GM08714 (cell line): ENCODE measurements at regions not wholly inside any gene's neighbourhood (a gene's known extent, or its start where the extent isn't known, plus 50 kb on each side); places are given as distances from the start of the nearest gene placed in this dataset.

Source experiments
- H3K4me3 ChIP-seq: fragments of 200-500 bp; sonication (Bioruptor generic); 2 replicates; pipeline ENCODE4 v1.5.1; 2014; ENCODE audit warnings: mild to moderate bottlenecking, low read length, inconsistent platforms
- ZNF274 ChIP-seq: IDR thresholded peaks from 2 replicates; pipeline ENCODE4 v1.6.1; 2012; ENCODE audit warnings: mild to moderate bottlenecking, low read depth, low read length

DNA sequence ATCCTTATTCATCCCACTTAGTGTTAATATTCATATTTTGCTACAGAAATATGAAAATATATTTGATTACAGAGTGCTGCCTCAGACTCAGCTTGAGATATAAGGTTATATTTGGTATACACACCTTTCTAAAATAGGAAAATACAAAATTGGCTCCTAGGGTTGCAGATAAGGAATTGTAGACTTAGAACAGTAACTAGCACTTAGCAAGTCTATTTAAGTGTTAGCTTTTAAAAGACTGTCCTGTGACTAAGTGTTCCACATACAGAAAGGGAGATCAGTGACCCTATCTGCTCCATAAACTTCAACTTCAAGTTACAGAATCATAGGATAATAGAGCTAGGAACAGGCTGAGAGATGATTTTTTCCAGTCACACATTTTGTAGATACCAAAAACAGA is 607.0 kb downstream of the ZNF608 start:
- H3K4me3 ChIP-seq = no peak overlapping the region
- no peak for TF ChIP-seq ZNF274

GRCh38 chr5:124136609-124137008 is 609.8 kb downstream of the ZNF608 start:
- H3K4me3 ChIP-seq = no peak overlapping the region
- TF ChIP-seq ZNF274 = no peak

DNA sequence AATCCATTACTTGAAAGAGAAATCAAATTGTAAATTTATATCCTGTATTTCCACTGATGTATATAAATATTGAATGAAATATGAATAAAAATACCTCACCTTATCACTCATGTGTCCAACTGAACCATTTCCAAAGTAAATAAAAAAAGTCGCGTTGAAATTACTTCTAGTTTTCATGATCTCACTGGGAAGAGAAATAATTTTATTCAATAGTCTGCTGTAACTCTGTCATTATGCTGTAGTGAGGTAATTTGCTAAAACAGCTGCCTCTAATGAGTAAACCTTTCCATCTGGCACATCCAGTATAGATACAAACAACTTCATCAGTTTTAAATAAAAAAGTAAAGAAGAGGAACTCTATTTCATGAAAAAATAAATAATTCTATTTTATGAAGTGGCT is 611.5 kb downstream of the ZNF608 start:
- no peak for TF ChIP-seq ZNF274

GRCh38 chr5:124133406-124133805 is 613.0 kb downstream of the ZNF608 start:
- no peak for TF ChIP-seq ZNF274
- H3K4me3 ChIP-seq = no peak overlapping the region

More for the DNA sequence above, 611.5 kb downstream of the ZNF608 start:
- H3K4me3 ChIP-seq = no peak overlapping the region

DNA sequence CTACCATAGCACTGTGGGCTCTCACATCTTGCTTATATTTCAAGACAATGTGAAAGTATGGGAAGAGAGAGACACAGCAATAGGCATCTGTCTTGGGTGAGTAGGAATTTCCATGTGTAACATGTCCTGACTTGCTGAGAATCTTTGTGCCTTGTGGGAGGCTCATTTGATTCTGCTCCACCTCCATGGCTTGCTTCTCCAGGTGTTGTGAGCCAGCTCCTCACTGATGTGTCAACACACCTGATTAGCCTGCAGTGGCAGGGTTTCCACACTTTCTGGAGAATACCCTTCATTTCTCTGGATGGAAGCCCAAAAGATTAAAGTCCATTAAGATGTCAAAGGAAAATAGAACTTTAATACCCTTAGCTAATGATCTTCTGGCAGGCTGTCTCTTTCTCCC is 613.6 kb downstream of the ZNF608 start:
- TF ChIP-seq ZNF274 = no peak
- H3K4me3 ChIP-seq = no peak overlapping the region

- H3K4me3 ChIP-seq = no peak overlapping the region
- TF ChIP-seq ZNF274 = no peak
These were observed 615.0 kb downstream of the ZNF608 start for GRCh38 chr5:124131466-124131865.

- no peak for TF ChIP-seq ZNF274
- H3K4me3 ChIP-seq = no peak overlapping the region
These were observed 615.6 kb downstream of the ZNF608 start for GRCh38 chr5:124130816-124131215.

DNA sequence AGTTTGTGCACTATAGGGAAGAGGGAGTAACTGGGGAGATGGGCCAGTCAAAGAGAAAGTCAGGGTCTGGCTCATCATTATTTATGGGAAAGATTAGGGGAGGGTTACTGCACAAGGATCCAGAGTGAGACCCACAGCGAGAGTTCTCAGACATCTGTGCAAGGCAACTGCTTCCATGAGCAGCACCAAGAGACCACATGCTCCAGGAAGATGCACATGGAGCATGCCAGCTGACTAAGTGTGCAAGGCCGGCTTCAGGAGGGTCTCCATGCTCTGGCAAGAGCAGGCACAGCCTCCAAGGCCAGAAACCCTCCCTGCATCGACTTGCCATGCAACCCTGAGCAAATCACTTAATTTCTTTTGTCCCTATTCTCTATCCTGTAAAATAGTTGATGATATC is 616.9 kb downstream of the CSNK1G3 start:
- no peak for TF ChIP-seq ZNF274
- H3K4me3 ChIP-seq = no peak overlapping the region

GRCh38 chr5:124126504-124127217 is 614.7 kb downstream of the CSNK1G3 start:
- H3K4me3 ChIP-seq = no peak overlapping the region
- TF ChIP-seq ZNF274 = no peak

DNA sequence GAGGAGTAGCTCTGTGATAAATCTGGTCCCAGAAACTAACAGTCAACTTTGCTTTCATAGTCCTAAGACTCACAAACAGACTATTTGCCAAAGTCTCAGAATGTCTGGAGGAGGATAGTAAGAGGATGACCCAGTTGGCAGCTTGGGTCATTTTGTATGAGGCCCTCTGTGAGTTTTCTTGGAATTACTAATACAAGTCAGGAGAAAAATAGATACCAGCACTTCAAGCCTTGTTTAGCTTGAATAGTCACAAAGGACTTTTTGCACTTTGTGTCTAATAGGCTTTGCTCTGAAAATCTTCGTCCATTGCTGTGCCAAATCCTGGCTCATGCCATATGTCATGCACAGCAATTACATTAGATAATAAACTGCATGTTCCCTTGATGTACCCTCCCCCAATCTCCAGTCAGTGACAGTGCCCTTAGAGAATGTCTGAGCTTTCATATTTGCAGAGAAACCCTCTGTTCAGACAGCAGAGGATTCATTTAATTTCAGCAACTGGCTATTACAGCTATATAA is 612.8 kb downstream of the CSNK1G3 start:
- H3K4me3 ChIP-seq = no peak overlapping the region
- TF ChIP-seq ZNF274 = no peak

DNA sequence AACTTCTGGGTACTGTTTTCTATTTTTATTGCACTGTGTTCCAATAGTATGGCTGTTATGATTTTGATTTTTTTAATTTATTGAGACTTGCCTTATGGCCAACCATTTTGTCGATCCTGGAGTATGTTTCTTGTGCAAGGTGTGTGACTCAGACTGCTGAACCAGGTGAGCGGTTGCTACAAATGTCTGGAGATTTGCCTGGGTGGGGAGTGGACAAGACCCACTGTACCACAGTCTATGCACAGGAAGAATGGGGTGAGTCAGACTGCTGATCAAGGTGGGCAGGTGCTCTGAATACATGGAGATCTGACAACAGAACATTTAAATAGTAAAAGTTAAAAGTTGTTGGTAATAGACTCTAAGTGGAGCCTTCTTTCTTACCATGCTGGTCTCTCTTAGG is 609.2 kb downstream of the CSNK1G3 start:
- no peak for TF ChIP-seq ZNF274
- H3K4me3 ChIP-seq = no peak overlapping the region

DNA sequence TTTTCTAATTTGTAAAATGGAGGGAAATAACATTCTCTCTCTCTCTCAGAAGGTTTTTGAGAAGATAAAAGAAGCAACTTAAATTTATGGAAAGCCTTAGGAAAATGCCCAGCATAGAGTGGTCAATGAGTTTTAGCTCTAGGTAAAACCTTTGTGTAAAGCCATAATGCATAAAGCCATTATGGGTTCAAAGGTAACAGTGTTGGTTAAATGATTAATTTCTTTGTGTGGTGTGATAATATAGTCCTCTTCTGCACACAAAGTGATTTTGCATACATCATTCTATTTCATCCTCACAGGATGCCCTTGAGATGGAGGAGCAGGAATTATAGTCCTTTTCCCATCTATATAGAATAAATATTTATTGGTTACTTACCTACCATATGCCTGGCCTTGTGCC is 602.9 kb downstream of the CSNK1G3 start:
- no peak for TF ChIP-seq ZNF274

GRCh38 chr5:124111886-124112285 is 599.9 kb downstream of the CSNK1G3 start:
- TF ChIP-seq ZNF274 = no peak

More for the DNA sequence above, 602.9 kb downstream of the CSNK1G3 start:
- H3K4me3 ChIP-seq = no peak overlapping the region

DNA sequence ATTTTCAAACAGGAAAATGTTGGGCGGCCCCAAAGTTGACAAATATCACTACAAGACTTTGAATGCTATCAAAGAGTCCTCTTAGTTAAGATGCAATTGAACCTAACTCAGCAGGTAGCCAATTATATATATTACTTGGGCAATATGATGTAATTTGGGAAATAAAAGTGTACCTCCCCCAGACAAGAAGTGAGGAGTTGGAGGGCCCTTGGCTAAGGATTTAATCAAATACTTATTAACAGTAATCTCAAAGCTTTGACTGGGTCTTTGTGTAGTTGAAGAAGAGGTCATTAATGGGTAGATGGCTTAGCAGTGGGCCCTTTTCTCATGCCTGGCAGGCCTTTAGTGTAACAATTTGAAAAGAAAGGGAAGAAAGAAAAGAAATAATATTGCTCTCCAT is 599.0 kb downstream of the CSNK1G3 start:
- TF ChIP-seq ZNF274 = no peak
- H3K4me3 ChIP-seq = no peak overlapping the region

More at GRCh38 chr5:124111886-124112285, 599.9 kb downstream of the CSNK1G3 start:
- H3K4me3 ChIP-seq = no peak overlapping the region

- no peak overlapping the region for H3K4me3 ChIP-seq
- TF ChIP-seq ZNF274 = no peak
These were observed 593.3 kb downstream of the CSNK1G3 start for GRCh38 chr5:124105326-124105725.

- no peak overlapping the region for H3K4me3 ChIP-seq
- no peak for TF ChIP-seq ZNF274
These were observed 592.8 kb downstream of the CSNK1G3 start for GRCh38 chr5:124104821-124105220.
